Spleen (tissue), 11 donors: ENCODE measurements at regions not wholly inside any gene's neighbourhood (a gene's known extent, or its start where the extent isn't known, plus 50 kb on each side); places are given as distances from the start of the nearest gene placed in this dataset.

ENCODE experiments used
- DNase-seq: peaks from one replicate; pipeline ENCODE4 v3.0.0-alpha.2; 2020
- H3K27ac ChIP-seq, 8 donors: fragments of 200-600 bp; sonication (generic) in 7 of 8; 1 replicate in 4 of 8; 2 replicates in 4 of 8; pipeline versions ENCODE4 v1.5.0 to v1.8.0; 2016 to 2021; ENCODE audit warnings: inconsistent platforms in 4 of 8, mild to moderate bottlenecking in 4 of 8, moderate library complexity in 1 of 8
- H3K27me3 ChIP-seq, 7 donors: fragments of 200-600 bp; sonication (generic) in 6 of 7; replicated peaks in 1 of 7; 1 replicate in 4 of 7; 2 replicates in 3 of 7; pipeline versions ENCODE4 v1.5.0 to v1.8.0; 2016 to 2021; ENCODE audit warnings: inconsistent platforms in 3 of 7, mild to moderate bottlenecking in 1 of 7
- H3K36me3 ChIP-seq, 6 donors: fragments of 200-600 bp; sonication (generic) in 5 of 6; 1 replicate in 4 of 6; 2 replicates in 2 of 6; pipeline versions ENCODE4 v1.5.0 to v1.8.0; 2016 to 2021; ENCODE audit warnings: inconsistent platforms in 2 of 6
- H3K4me1 ChIP-seq, 6 donors: fragments of 200-600 bp; sonication (generic) in 5 of 6; 1 replicate in 3 of 6; 2 replicates in 3 of 6; pipeline versions ENCODE4 v1.5.0 to v1.8.0; 2016 to 2021; ENCODE audit warnings: inconsistent platforms in 3 of 6
- H3K4me3 ChIP-seq, 8 donors: fragments of 200-600 bp; sonication (generic) in 7 of 8; 1 replicate in 4 of 8; 2 replicates in 4 of 8; pipeline versions ENCODE4 v1.5.0 to v1.8.0; 2016 to 2021; ENCODE audit warnings: inconsistent platforms in 4 of 8, mild to moderate bottlenecking in 4 of 8, moderate library complexity in 2 of 8
- H3K9me3 ChIP-seq, 8 donors: fragments of 200-600 bp; sonication (generic) in 7 of 8; 1 replicate in 4 of 8; 2 replicates in 4 of 8; pipeline versions ENCODE4 v1.5.0 to v1.8.0; 2016 to 2021; ENCODE audit warnings: inconsistent platforms in 4 of 8
- CTCF ChIP-seq, 11 experiments: fragments of 200-600 bp in 7 of 11; fragments of 450-650 bp in 4 of 11; sonication (generic) in 4 of 11; IDR thresholded peaks in 8 of 11; conservative IDR thresholded peaks in 3 of 11; 1 replicate in 7 of 11; 2 replicates in 4 of 11; pipeline versions ENCODE4 v1.4.0 to v1.8.0; 2016 to 2021; ENCODE audit warnings: antibody characterized with exemption in 11 of 11, inconsistent platforms in 4 of 11, mild to moderate bottlenecking in 1 of 11
- POLR2A ChIP-seq, 3 donors: fragments of 450-650 bp; IDR thresholded peaks; one replicate each; pipeline ENCODE4 v1.5.1; 2017; ENCODE audit warnings: antibody characterized with exemption in 3 of 3, mild to moderate bottlenecking in 1 of 3
- POLR2AphosphoS5 ChIP-seq, 3 donors: sonication (generic); formaldehyde crosslinking; IDR thresholded peaks; one replicate each; pipeline ENCODE4 v1.5.1; 2017; ENCODE audit warnings: antibody characterized with exemption in 3 of 3
- WGBS, 5 donors: extraction: QIAGEN DNeasy Blood & Tissue Kit in 3 of 5; methylation state at CpG; one replicate each; pipeline versions ENCODE4 v1.1.5 to v1.1.7; 2013 to 2018; 5-methylcytosine and 5-hydroxymethylcytosine counted together
- intact Hi-C: fragments of 100-400 bp; cut with DNase I; formaldehyde crosslinking; loops from one replicate; pipeline ENCODE4 v1.15.0; 2023; ENCODE audit warnings: low total_unique reads
- donor health status: healthy with polysubstance abuse.
- donor health status: DM: no; HTN: no; CAD: no; lungs with moderate emphysema.
- donor health status: DM: no; HTN: no; CAD: no.
- donor health status: Bipolar disorder and iron deficiency.
- donor health status: healthy.
- donor health status: DM: no; HTN: no; CAD: no.
- donor health status: DM: yes; HTN: yes; CAD: no.

DNA sequence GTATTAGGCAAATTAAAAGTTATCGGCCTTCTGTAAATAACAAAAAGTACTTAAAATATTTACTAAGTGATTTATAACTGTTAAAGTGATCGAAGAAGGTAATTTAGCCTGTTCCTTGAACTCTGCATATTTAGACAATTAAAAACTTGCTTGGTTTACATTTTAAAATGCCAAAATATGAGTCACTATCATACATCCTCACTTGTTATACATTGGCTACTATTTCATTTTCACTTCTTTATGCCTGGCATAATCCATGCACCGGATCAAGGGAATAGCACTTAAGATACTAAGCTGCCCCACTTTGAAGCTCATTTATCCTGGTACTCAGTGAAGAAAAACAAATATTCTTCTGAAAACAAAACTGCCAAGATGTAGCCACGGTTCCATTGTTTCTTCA, 344.6 kb downstream of the UBE3D start:
- Histone ChIP-seq H3K4me3 (no peak overlapping the region), H3K27me3 (no peaks in the 10 kb centered on the region), H3K36me3 (no peaks in the 10 kb centered on the region), H3K9me3 (peaks cover 0 to 4% (median 0%) of the 10 kb centered on the region in 8 donors), H3K4me1 (no peaks in the 10 kb centered on the region), H3K27ac (no peak overlapping the region)
- intact Hi-C loops, result no loop called here
- DNase-seq, result no peak
- TF ChIP-seq POLR2AphosphoS5 (IDR thresholded peaks at IDR 0.05) (no peak), CTCF (IDR thresholded peaks at IDR 0.05 in 8 of 11, conservative IDR thresholded peaks at IDR 0.05 in 3 of 11) (no peak), POLR2A (IDR thresholded peaks at IDR 0.05) (no peak)
- WGBS, 5 donors, result 82 to 90% (median 85%) methylated on average over 4 of the region's 4 CpGs

GRCh38 chr6:82735790-82736189, 329.9 kb downstream of the UBE3D start:
- intact Hi-C loops, result no loop called here
- DNase-seq, result no peak
- Histone ChIP-seq H3K9me3 (no peaks in the 10 kb centered on the region), H3K27me3 (peaks cover 0 to 6% (median 0%) of the 10 kb centered on the region in 7 donors), H3K36me3 (no peaks in the 10 kb centered on the region), H3K4me3 (no peak overlapping the region), H3K27ac (no peak overlapping the region), H3K4me1 (no peaks in the 10 kb centered on the region)
- 47 to 67% (median 63%) methylated on average over 4 of the region's 4 CpGs for WGBS, 5 donors
- TF ChIP-seq POLR2A (IDR thresholded peaks at IDR 0.05) (no peak), POLR2AphosphoS5 (IDR thresholded peaks at IDR 0.05) (no peak), CTCF (IDR thresholded peaks at IDR 0.05 in 8 of 11, conservative IDR thresholded peaks at IDR 0.05 in 3 of 11) (no peak)

DNA sequence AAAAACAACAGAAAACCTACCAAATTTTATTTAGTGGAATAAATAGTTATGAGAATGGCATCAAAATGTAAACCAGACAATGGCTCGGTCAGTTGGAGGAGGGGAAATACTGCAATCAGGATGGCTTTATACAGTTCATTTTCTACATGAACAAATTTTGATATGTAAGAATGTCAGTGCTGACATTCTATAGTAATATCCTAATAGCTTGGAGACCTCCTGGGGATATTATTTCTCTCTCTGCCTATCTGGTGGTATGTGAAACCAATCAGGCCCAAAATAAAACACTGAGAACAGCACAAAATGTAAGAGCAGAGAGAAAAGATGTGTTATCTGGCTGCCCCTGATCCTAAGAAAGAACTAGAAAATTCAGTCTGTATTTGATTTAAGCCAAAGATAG, 327.7 kb downstream of the UBE3D start:
- no peak overlapping the region for H3K4me3 ChIP-seq
- TF ChIP-seq POLR2AphosphoS5 (IDR thresholded peaks at IDR 0.05), result no peak
- TF ChIP-seq CTCF (IDR thresholded peaks at IDR 0.05 in 8 of 11, conservative IDR thresholded peaks at IDR 0.05 in 3 of 11), result no peak
- TF ChIP-seq POLR2A (IDR thresholded peaks at IDR 0.05), result no peak
- no peaks in the 10 kb centered on the region for H3K4me1 ChIP-seq
- WGBS, 5 donors, result 90 to 94% (median 94%) methylated on average over 1 of the region's 1 CpG
- no peaks in the 10 kb centered on the region for H3K36me3 ChIP-seq
- H3K9me3 ChIP-seq, result no peaks in the 10 kb centered on the region
- no peak overlapping the region for H3K27ac ChIP-seq
- no peak for DNase-seq
- intact Hi-C loops, result no loop called here
- H3K27me3 ChIP-seq, result peaks cover 0 to 6% (median 0%) of the 10 kb centered on the region in 7 donors

DNA sequence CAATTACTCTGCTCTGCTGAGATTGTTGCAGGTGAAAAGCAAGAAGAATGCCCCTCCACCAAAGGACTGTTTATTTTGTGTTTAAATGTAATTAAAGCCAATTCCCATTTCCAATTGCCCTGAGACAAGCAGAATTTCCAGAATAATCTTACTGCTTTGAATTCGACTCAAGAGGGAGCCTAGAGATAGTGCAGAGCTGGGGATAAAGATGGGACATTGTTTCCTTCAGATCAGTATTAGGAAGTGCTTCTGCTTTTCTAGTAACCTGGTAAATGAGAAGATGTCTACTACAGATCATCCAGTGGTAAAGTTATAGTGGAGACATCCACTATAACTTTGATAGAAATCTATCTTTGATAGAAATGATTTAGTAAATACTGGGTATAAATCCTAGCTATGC, 326.9 kb downstream of the UBE3D start:
- 25 to 41% (median 31%) methylated on average over 1 of the region's 1 CpG for WGBS, 5 donors
- no peaks in the 10 kb centered on the region for H3K9me3 ChIP-seq

More for the DNA sequence above, 326.9 kb downstream of the UBE3D start:
- Histone ChIP-seq H3K27me3 (peaks cover 0 to 6% (median 0%) of the 10 kb centered on the region in 7 donors), H3K27ac (no peak overlapping the region), H3K4me3 (no peak overlapping the region), H3K36me3 (no peaks in the 10 kb centered on the region), H3K4me1 (no peaks in the 10 kb centered on the region)
- TF ChIP-seq POLR2A (IDR thresholded peaks at IDR 0.05), result no peak
- TF ChIP-seq POLR2AphosphoS5 (IDR thresholded peaks at IDR 0.05), result no peak
- no peak for TF ChIP-seq CTCF (IDR thresholded peaks at IDR 0.05 in 8 of 11, conservative IDR thresholded peaks at IDR 0.05 in 3 of 11)
- DNase-seq, result no peak
- intact Hi-C loops, result no loop called here
